Endothelial cell of umbilical vein (primary cell): ENCODE measurements at regions not wholly inside any gene's neighbourhood (a gene's known extent, or its start where the extent isn't known, plus 50 kb on each side); places are given as distances from the start of the nearest gene placed in this dataset.

Experiments
- BruUV-seq: library from RNA; stranded (reverse); fragments of 400-500 nt; replicated peaks from 2 replicates; lab custom pipeline; 2021; lab: Mats Ljungman, UMichigan
- CTCF ChIA-PET: fragments of 300-600, 350-600 bp; sonication (Branson Sonifier 250); formaldehyde crosslinking; loops from one replicate; lab custom pipeline; 2021; ENCODE audit warnings: antibody characterized with exemption, inconsistent platforms; lab: Charles Lee
- POLR2A ChIA-PET: fragments of 300-600, 350-600 bp; sonication (Branson Sonifier 250); formaldehyde crosslinking; loops from one replicate; lab custom pipeline; 2021; ENCODE audit warnings: antibody characterized with exemption, inconsistent platforms; lab: Charles Lee
- DNase-seq: peaks from one replicate; pipeline ENCODE4 v3.0.0-alpha.2; 2011; ENCODE audit warnings: low read depth, low spot score
- FAIRE-seq: peaks from 2 replicates; lab custom pipeline; 2011; peaks lifted over from hg19 to GRCh38; lab: Jason Lieb, UNC
- H2AFZ ChIP-seq: 2 replicates; pipeline ENCODE4 v1.6.0; 2012; ENCODE audit warnings: low read depth, low read length, control low read depth, inconsistent platforms
- H3K27ac ChIP-seq: 2 replicates; pipeline ENCODE4 v1.5.1; 2011; ENCODE audit warnings: low read depth, mild to moderate bottlenecking, control low read depth, low read length, moderate library complexity; ENCODE audit not compliant: insufficient read depth
- H3K27me3 ChIP-seq, 2 experiments: 2 replicates each; pipeline versions ENCODE4 v1.6.0 to v1.6.1; 2011; ENCODE audit warnings: low read length in 2 of 2, mixed read lengths in 1 of 2; ENCODE audit not compliant: control insufficient read depth in 2 of 2, insufficient read depth in 2 of 2
- H3K36me3 ChIP-seq, 2 experiments: 2 replicates in 1 of 2; 3 replicates in 1 of 2; pipeline ENCODE4 v1.5.1; 2011; ENCODE audit warnings: low read length in 2 of 2, mild to moderate bottlenecking in 1 of 2, moderate library complexity in 1 of 2; ENCODE audit not compliant: control insufficient read depth in 2 of 2, insufficient read depth in 2 of 2; ENCODE audit errors: extremely low read depth in 1 of 2
- H3K4me1 ChIP-seq: 3 replicates; pipeline ENCODE4 v1.5.1; 2011; ENCODE audit warnings: mild to moderate bottlenecking, low read length; ENCODE audit not compliant: control insufficient read depth, insufficient read depth; ENCODE audit errors: extremely low read depth
- H3K4me2 ChIP-seq: 2 replicates; pipeline ENCODE4 v1.6.1; 2011; ENCODE audit warnings: low read length, control low read depth, mixed read lengths; ENCODE audit not compliant: insufficient read depth
- H3K4me3 ChIP-seq, 3 experiments: fragments of 200-600 bp in 1 of 3; sonication (generic), shearing (Covaris generic) in 1 of 3; replicated peaks in 1 of 3; 2 replicates each; pipeline ENCODE4 v1.5.1; 2011 to 2016; ENCODE audit warnings: control low read depth in 3 of 3, low read length in 3 of 3, mild to moderate bottlenecking in 2 of 3, inconsistent platforms in 1 of 3, low read depth in 1 of 3, moderate library complexity in 1 of 3; ENCODE audit not compliant: insufficient read depth in 1 of 3
- H3K79me2 ChIP-seq: 2 replicates; pipeline ENCODE4 v1.6.0; 2012; ENCODE audit warnings: low read length, inconsistent platforms; ENCODE audit not compliant: control insufficient read depth, insufficient read depth
- H3K9ac ChIP-seq: replicated peaks from 2 replicates; pipeline ENCODE3; 2011; ENCODE audit warnings: low read length, control low read depth; ENCODE audit not compliant: insufficient read depth; ENCODE audit errors: extremely low read depth
- H3K9me1 ChIP-seq: replicated peaks from 3 replicates; pipeline ENCODE4 v1.6.0; 2011; ENCODE audit warnings: mild to moderate bottlenecking, low read length; ENCODE audit not compliant: control insufficient read depth, insufficient read depth; ENCODE audit errors: extremely low read depth
- H3K9me3 ChIP-seq: replicated peaks from 2 replicates; pipeline ENCODE4 v1.5.1; 2012; ENCODE audit warnings: low read length, inconsistent platforms; ENCODE audit not compliant: control insufficient read depth, insufficient read depth
- H4K20me1 ChIP-seq: replicated peaks from 2 replicates; pipeline ENCODE3; 2011; ENCODE audit warnings: mild to moderate bottlenecking, low read length; ENCODE audit not compliant: control insufficient read depth, insufficient read depth; ENCODE audit errors: extremely low read depth
- EZH2 ChIP-seq: IDR thresholded peaks from 2 replicates; pipeline ENCODE4 v1.6.1; 2012; ENCODE audit warnings: borderline replicate concordance, low read depth, mild to moderate bottlenecking, moderate library complexity, low read length, inconsistent platforms; ENCODE audit not compliant: severe bottlenecking
- FOS ChIP-seq: IDR thresholded peaks from 2 replicates; pipeline ENCODE4 v1.6.1; 2011; ENCODE audit warnings: mild to moderate bottlenecking, low read length, moderate library complexity, borderline replicate concordance; ENCODE audit not compliant: insufficient read depth
- GATA2 ChIP-seq: IDR thresholded peaks from 2 replicates; pipeline ENCODE4 v1.7.0; 2011; ENCODE audit warnings: low read depth, mild to moderate bottlenecking, moderate library complexity, mixed read lengths, low read length; ENCODE audit not compliant: insufficient read length, insufficient read depth
- JUN ChIP-seq: IDR thresholded peaks from 2 replicates; pipeline ENCODE4 v1.6.1; 2011; ENCODE audit warnings: borderline replicate concordance, low read depth; ENCODE audit not compliant: insufficient read length, insufficient read depth
- MYC ChIP-seq: IDR thresholded peaks from one replicate; pipeline ENCODE4 v1.6.1; 2011; ENCODE audit warnings: mild to moderate bottlenecking, low read depth, low read length
- POLR2A ChIP-seq: IDR thresholded peaks from 2 replicates; pipeline ENCODE4 v1.6.1; 2012; ENCODE audit warnings: low read depth, mild to moderate bottlenecking, control low read depth, low read length
- POLR2AphosphoS5 ChIP-seq: IDR thresholded peaks from 2 replicates; pipeline ENCODE4 v1.6.1; 2012; ENCODE audit warnings: low read depth, mild to moderate bottlenecking, control low read depth, low read length, moderate library complexity; ENCODE audit not compliant: insufficient read depth
- dilution Hi-C: fragments of 300-500 bp; cut with MboI; formaldehyde crosslinking; loops from one replicate; pipeline ENCODE4 v1.15.0; 2019; ENCODE audit warnings: low sequenced_read_pairs; ENCODE audit not compliant: extremely low pct_ligation_motif_present
- intact Hi-C: fragments of 100-400 bp; cut with micrococcal nuclease; formaldehyde crosslinking; loops from one replicate; pipeline ENCODE4 v1.10.0; 2022
- TF ChIP-seq, protein P1 (sequence below), 2 donors: IDR thresholded peaks; 1 replicate in 1 of 2; 2 replicates in 1 of 2; pipeline ENCODE4 v1.5.1; 2011; ENCODE audit warnings: low read length in 2 of 2, mild to moderate bottlenecking in 2 of 2, moderate library complexity in 2 of 2, control low read depth in 1 of 2, inconsistent platforms in 1 of 2, low read depth in 1 of 2; ENCODE audit not compliant: insufficient read depth in 1 of 2; ENCODE audit errors: extremely low read depth in 1 of 2
- TF ChIP-seq, protein P2 (sequence below): IDR thresholded peaks from 2 replicates; pipeline ENCODE4 v1.6.1; 2011; ENCODE audit not compliant: insufficient read depth, insufficient read length

DNA sequence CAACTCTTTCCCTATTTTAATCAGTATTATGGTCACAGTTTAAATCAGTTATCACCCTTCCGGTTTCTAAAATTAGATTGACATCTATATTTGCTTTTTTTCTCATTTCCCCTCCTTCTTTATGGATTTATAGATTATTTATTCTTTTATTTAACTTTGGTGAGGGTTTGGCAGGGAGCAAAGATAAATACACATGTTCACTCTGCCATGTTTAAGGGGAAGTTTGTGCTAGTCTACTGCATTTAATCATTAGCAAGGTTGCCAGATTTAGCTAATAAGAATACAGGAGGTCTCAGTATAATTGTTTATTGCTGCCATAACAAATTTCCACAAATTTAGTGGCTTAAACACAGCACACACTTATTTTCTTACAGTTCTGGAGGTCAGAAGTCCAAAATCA, 204.0 kb upstream of the BTG1 start:
- intact Hi-C loops (no loop called here), dilution Hi-C loops (no loop called here)
- Histone ChIP-seq H3K4me2 (no peak overlapping the region), H3K36me3 (no peaks in the 10 kb centered on the region), H3K79me2 (no peaks in the 10 kb centered on the region), H3K27me3 (no peaks in the 10 kb centered on the region), H3K4me1 (no peaks in the 10 kb centered on the region), H3K9ac (no peak overlapping the region), H2AFZ (no peak overlapping the region), H3K27ac (no peak overlapping the region), H3K9me1 (no peaks in the 10 kb centered on the region), H3K9me3 (no peaks in the 10 kb centered on the region), H3K4me3 (no peak overlapping the region), H4K20me1 (no peaks in the 10 kb centered on the region)
- BruUV-seq: no TSS peak
- DNase-seq (no peak), FAIRE-seq (no peak)
- ChIA-PET POLR2A (no interaction called here), CTCF (no interaction called here)
- no peak for TF ChIP-seq JUN
- TF ChIP-seq FOS: no peak
- no peak for TF ChIP-seq GATA2
- TF ChIP-seq, protein P1, sequence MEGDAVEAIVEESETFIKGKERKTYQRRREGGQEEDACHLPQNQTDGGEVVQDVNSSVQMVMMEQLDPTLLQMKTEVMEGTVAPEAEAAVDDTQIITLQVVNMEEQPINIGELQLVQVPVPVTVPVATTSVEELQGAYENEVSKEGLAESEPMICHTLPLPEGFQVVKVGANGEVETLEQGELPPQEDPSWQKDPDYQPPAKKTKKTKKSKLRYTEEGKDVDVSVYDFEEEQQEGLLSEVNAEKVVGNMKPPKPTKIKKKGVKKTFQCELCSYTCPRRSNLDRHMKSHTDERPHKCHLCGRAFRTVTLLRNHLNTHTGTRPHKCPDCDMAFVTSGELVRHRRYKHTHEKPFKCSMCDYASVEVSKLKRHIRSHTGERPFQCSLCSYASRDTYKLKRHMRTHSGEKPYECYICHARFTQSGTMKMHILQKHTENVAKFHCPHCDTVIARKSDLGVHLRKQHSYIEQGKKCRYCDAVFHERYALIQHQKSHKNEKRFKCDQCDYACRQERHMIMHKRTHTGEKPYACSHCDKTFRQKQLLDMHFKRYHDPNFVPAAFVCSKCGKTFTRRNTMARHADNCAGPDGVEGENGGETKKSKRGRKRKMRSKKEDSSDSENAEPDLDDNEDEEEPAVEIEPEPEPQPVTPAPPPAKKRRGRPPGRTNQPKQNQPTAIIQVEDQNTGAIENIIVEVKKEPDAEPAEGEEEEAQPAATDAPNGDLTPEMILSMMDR (IDR thresholded peaks at IDR 0.05; ENCODE audit: extremely low read depth in 1 of 2, insufficient read depth in 1 of 2, low read depth in 1 of 2, low read length in 2 of 2): no peak
- no peak for TF ChIP-seq POLR2AphosphoS5
- TF ChIP-seq EZH2: no peak
- no peak for TF ChIP-seq MYC
- TF ChIP-seq, protein P2, sequence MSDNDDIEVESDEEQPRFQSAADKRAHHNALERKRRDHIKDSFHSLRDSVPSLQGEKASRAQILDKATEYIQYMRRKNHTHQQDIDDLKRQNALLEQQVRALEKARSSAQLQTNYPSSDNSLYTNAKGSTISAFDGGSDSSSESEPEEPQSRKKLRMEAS: no peak
- TF ChIP-seq POLR2A: no peak
